H1 (cell line): ENCODE measurements at regions not wholly inside any gene's neighbourhood (a gene's known extent, or its start where the extent isn't known, plus 50 kb on each side); places are given as distances from the start of the nearest gene placed in this dataset.

Experiments used
- CTCF ChIA-PET: fragments of 300-600 bp; sonication (Branson Sonifier 250); formaldehyde crosslinking; loops from one replicate; lab custom pipeline; 2021; ENCODE audit not compliant: partially characterized antibody; lab: Charles Lee
- POLR2A ChIA-PET: fragments of 300-600 bp; sonication (Branson Sonifier 250); formaldehyde crosslinking; loops from one replicate; lab custom pipeline; 2021; ENCODE audit warnings: inconsistent platforms; ENCODE audit not compliant: partially characterized antibody; lab: Charles Lee
- DNase-seq, 2 experiments: peaks; one replicate each; pipeline versions ENCODE4 v3.0.0 to v3.0.0-alpha.2; 2010 to 2022; ENCODE audit warnings: low spot score in 2 of 2, low read depth in 1 of 2, mixed read lengths in 1 of 2
- FAIRE-seq: peaks from 2 replicates; lab custom pipeline; 2011; peaks lifted over from hg19 to GRCh38; lab: Jason Lieb, UNC
- H2AFZ ChIP-seq: 2 replicates; pipeline ENCODE4 v1.8.1; 2012; ENCODE audit warnings: low read length, inconsistent platforms
- H2AK5ac ChIP-seq: 2 replicates; pipeline ENCODE4 v1.6.1; 2013; ENCODE audit warnings: low read depth, low read length
- H2BK120ac ChIP-seq: replicated peaks from 2 replicates; pipeline ENCODE3; 2013; ENCODE audit warnings: low read depth, low read length, inconsistent platforms
- H2BK12ac ChIP-seq: 2 replicates; pipeline ENCODE4 v1.6.1; 2013; ENCODE audit warnings: low read depth, low read length
- H2BK15ac ChIP-seq: 2 replicates; pipeline ENCODE4 v1.6.1; 2013; ENCODE audit warnings: low read length
- H2BK20ac ChIP-seq: 2 replicates; pipeline ENCODE4 v1.6.1; 2013; ENCODE audit warnings: low read length
- H2BK5ac ChIP-seq: 2 replicates; pipeline ENCODE4 v1.6.1; 2013; ENCODE audit warnings: low read depth, low read length
- H3K14ac ChIP-seq: 2 replicates; pipeline ENCODE4 v1.6.1; 2013; ENCODE audit warnings: inconsistent platforms; ENCODE audit not compliant: insufficient read length
- H3K18ac ChIP-seq: 2 replicates; pipeline ENCODE4 v1.6.1; 2013; ENCODE audit warnings: low read length; ENCODE audit errors: extremely low read depth
- H3K23ac ChIP-seq: 2 replicates; pipeline ENCODE4 v1.6.1; 2013; ENCODE audit warnings: inconsistent platforms; ENCODE audit not compliant: insufficient read length
- H3K23me2 ChIP-seq: 2 replicates; pipeline ENCODE4 v1.6.1; 2013; ENCODE audit warnings: low read depth, low read length
- H3K27ac ChIP-seq: 2 replicates; pipeline ENCODE4 v1.6.1; 2011; ENCODE audit warnings: low read depth, low read length, inconsistent platforms
- H3K27me3 ChIP-seq, 4 experiments: replicated peaks in 1 of 4; 1 replicate in 1 of 4; 2 replicates in 3 of 4; pipeline versions ENCODE4 v1.6.1 to v1.8.1; 2011 to 2013; ENCODE audit warnings: low read length in 3 of 4, mild to moderate bottlenecking in 3 of 4, inconsistent platforms in 2 of 4, mixed read lengths in 2 of 4, moderate library complexity in 1 of 4; ENCODE audit not compliant: control insufficient read depth in 3 of 4, insufficient read depth in 3 of 4; ENCODE audit errors: extremely low read depth in 1 of 4
- H3K36me3 ChIP-seq, 4 experiments: 2 replicates each; pipeline versions ENCODE4 v1.6.1 to v1.8.1; 2011 to 2013; ENCODE audit warnings: mild to moderate bottlenecking in 4 of 4, low read length in 3 of 4, moderate library complexity in 2 of 4, control low read depth in 1 of 4, inconsistent platforms in 1 of 4; ENCODE audit not compliant: insufficient read depth in 4 of 4, control insufficient read depth in 2 of 4
- H3K4ac ChIP-seq: replicated peaks from 2 replicates; pipeline ENCODE3; 2013; ENCODE audit warnings: low read length, low read depth, mixed read lengths, inconsistent platforms; ENCODE audit not compliant: insufficient read length
- H3K4me1 ChIP-seq, 4 experiments: replicated peaks in 1 of 4; 1 replicate in 1 of 4; 2 replicates in 3 of 4; pipeline versions ENCODE4 v1.6.1 to v1.8.1; 2011 to 2013; ENCODE audit warnings: low read length in 3 of 4, inconsistent platforms in 2 of 4, mixed read lengths in 1 of 4; ENCODE audit not compliant: insufficient read depth in 4 of 4, control insufficient read depth in 3 of 4
- H3K4me2 ChIP-seq, 2 experiments: 2 replicates each; pipeline versions ENCODE4 v1.6.1 to v1.8.1; 2011 to 2013; ENCODE audit warnings: low read depth in 2 of 2, low read length in 2 of 2, control low read depth in 1 of 2, inconsistent platforms in 1 of 2, mild to moderate bottlenecking in 1 of 2; ENCODE audit not compliant: insufficient read depth in 1 of 2
- H3K4me3 ChIP-seq, 4 experiments: fragments of 200-600, 300-600 bp in 1 of 4; sonication (generic), shearing (Covaris generic), sonication (Bioruptor Twin) in 1 of 4; 2 replicates each; pipeline versions ENCODE4 v1.5.1 to v1.8.1; 2011 to 2016; ENCODE audit warnings: low read length in 4 of 4, low read depth in 3 of 4, control low read depth in 2 of 4, inconsistent platforms in 2 of 4, mild to moderate bottlenecking in 2 of 4, mixed read lengths in 1 of 4, moderate library complexity in 1 of 4; ENCODE audit not compliant: insufficient read depth in 2 of 4; ENCODE audit errors: extremely low read depth in 1 of 4
- H3K56ac ChIP-seq: replicated peaks from 2 replicates; pipeline ENCODE3; 2013; ENCODE audit warnings: low read depth, mild to moderate bottlenecking, mixed read lengths, low read length, inconsistent platforms; ENCODE audit not compliant: insufficient read length
- H3K79me1 ChIP-seq: 2 replicates; pipeline ENCODE4 v1.6.1; 2013; ENCODE audit warnings: low read depth, low read length, control low read depth
- H3K79me2 ChIP-seq, 2 experiments: 2 replicates each; pipeline versions ENCODE4 v1.6.1 to v1.8.1; 2012 to 2013; ENCODE audit warnings: low read length in 2 of 2, mild to moderate bottlenecking in 2 of 2, inconsistent platforms in 1 of 2; ENCODE audit not compliant: insufficient read depth in 2 of 2, control insufficient read depth in 1 of 2
- H3K9ac ChIP-seq, 4 experiments: replicated peaks in 1 of 4; 1 replicate in 1 of 4; 2 replicates in 3 of 4; pipeline versions ENCODE4 v1.6.1 to v1.8.1; 2011 to 2013; ENCODE audit warnings: low read depth in 3 of 4, low read length in 3 of 4, control low read depth in 2 of 4, mild to moderate bottlenecking in 2 of 4, moderate library complexity in 2 of 4, inconsistent platforms in 1 of 4; ENCODE audit errors: extremely low read depth in 1 of 4
- H3K9me3 ChIP-seq, 2 experiments: 2 replicates each; pipeline versions ENCODE4 v1.6.1 to v1.8.1; 2012 to 2013; ENCODE audit warnings: mild to moderate bottlenecking in 2 of 2, moderate library complexity in 2 of 2, control low read depth in 1 of 2, inconsistent platforms in 1 of 2, low read depth in 1 of 2, low read length in 1 of 2, mixed read lengths in 1 of 2; ENCODE audit not compliant: insufficient read depth in 2 of 2
- H4K20me1 ChIP-seq, 2 experiments: replicated peaks in 1 of 2; 2 replicates each; pipeline versions ENCODE3 to v1.8.1; 2011 to 2013; ENCODE audit warnings: inconsistent platforms in 2 of 2, low read length in 2 of 2, mild to moderate bottlenecking in 1 of 2; ENCODE audit not compliant: insufficient read depth in 2 of 2, control insufficient read depth in 1 of 2
- H4K5ac ChIP-seq: 2 replicates; pipeline ENCODE4 v1.6.1; 2013; ENCODE audit warnings: low read length, low read depth, mixed read lengths, inconsistent platforms; ENCODE audit not compliant: insufficient read length
- H4K8ac ChIP-seq: 2 replicates; pipeline ENCODE4 v1.8.0; 2013; ENCODE audit warnings: mild to moderate bottlenecking, moderate library complexity, low read length, inconsistent platforms; ENCODE audit not compliant: insufficient read depth; ENCODE audit errors: extremely low read depth
- H4K91ac ChIP-seq: replicated peaks from 2 replicates; pipeline ENCODE3; 2013; ENCODE audit warnings: low read length, mixed read lengths, inconsistent platforms; ENCODE audit not compliant: insufficient read length
- CHD2 ChIP-seq: IDR thresholded peaks from 2 replicates; pipeline ENCODE4 v1.6.1; 2012; ENCODE audit warnings: low read length, improper control_type of control experiment
- EP300 ChIP-seq, 2 experiments: IDR thresholded peaks; 1 replicate in 1 of 2; 2 replicates in 1 of 2; pipeline ENCODE4 v1.6.1; 2011 to 2012; ENCODE audit warnings: low read depth in 2 of 2, low read length in 2 of 2, mild to moderate bottlenecking in 2 of 2, borderline replicate concordance in 1 of 2, inconsistent platforms in 1 of 2, moderate library complexity in 1 of 2
- HDAC6 ChIP-seq: IDR thresholded peaks from one replicate; pipeline ENCODE4 v1.7.1; 2012; ENCODE audit warnings: low read depth, mild to moderate bottlenecking, inconsistent platforms, low read length, moderate library complexity
- KDM4A ChIP-seq: IDR thresholded peaks from one replicate; pipeline ENCODE4 v1.7.1; 2012; ENCODE audit warnings: low read depth, mild to moderate bottlenecking, moderate library complexity, low read length, inconsistent platforms; ENCODE audit not compliant: severe bottlenecking
- POLR2A ChIP-seq, 2 experiments: IDR thresholded peaks; 1 replicate in 1 of 2; 2 replicates in 1 of 2; pipeline ENCODE4 v1.6.1; 2011; ENCODE audit warnings: low read depth in 2 of 2, low read length in 2 of 2, mild to moderate bottlenecking in 2 of 2; ENCODE audit errors: control extremely low read depth in 1 of 2
- SIN3A ChIP-seq, 2 experiments: IDR thresholded peaks in 1 of 2; conservative IDR thresholded peaks in 1 of 2; 2 replicates each; pipeline ENCODE4 v1.6.1; 2011 to 2012; ENCODE audit warnings: low read length in 2 of 2, improper control_type of control experiment in 1 of 2, low read depth in 1 of 2, mild to moderate bottlenecking in 1 of 2
- WGBS, 2 experiments: shearing (Covaris generic) in 1 of 2; methylation state at CpG; one replicate each; pipeline versions ENCODE4 v1.1.6 to v1.1.7; 2013 to 2015; ENCODE audit warnings: low lambda C conversion rate in 2 of 2, mixed read lengths in 2 of 2, inconsistent platforms in 1 of 2, low coverage in 1 of 2, missing lambda C conversion rate in 1 of 2; ENCODE audit not compliant: insufficient replicate concordance in 2 of 2, insufficient coverage in 1 of 2, insufficient read length in 1 of 2; ENCODE audit errors: extremely low coverage in 1 of 2, missing lambda C conversion rate in 1 of 2; 5-methylcytosine and 5-hydroxymethylcytosine counted together
- TF ChIP-seq, protein P1 (sequence below): IDR thresholded peaks from 2 replicates; pipeline ENCODE4 v1.6.1; 2012; ENCODE audit warnings: inconsistent platforms
- TF ChIP-seq, protein P2 (sequence below), 3 experiments: IDR thresholded peaks; 1 replicate in 2 of 3; 2 replicates in 1 of 3; pipeline versions ENCODE4 v1.5.1 to v1.6.1; 2011; ENCODE audit warnings: low read length in 3 of 3, mild to moderate bottlenecking in 3 of 3, inconsistent platforms in 2 of 3, low read depth in 1 of 3, moderate library complexity in 1 of 3; ENCODE audit not compliant: insufficient read depth in 1 of 3; ENCODE audit errors: control extremely low read depth in 1 of 3

DNA sequence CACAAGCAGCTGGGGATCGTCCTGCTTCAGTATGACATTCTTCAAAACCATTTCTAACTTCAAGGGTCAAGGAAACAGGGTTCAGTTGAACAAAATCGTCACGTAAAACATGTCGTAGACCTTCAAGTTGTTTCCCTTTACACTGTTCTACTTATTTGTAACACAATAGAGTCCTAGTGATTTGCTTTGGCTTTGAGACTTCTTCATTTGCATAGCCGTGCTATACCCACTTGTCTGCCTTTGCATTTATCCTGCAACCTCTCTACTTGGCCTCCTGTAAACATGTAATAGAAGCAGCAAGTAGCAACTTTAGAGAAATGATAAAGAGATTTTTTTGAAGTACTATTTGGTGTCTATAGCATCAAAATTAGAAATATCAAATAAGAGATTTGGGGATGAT, 194.9 kb downstream of the SLC7A11 start:
- Histone ChIP-seq H2BK20ac (no peak overlapping the region), H4K5ac (peak overlapping the region; percentile 28), H2BK120ac (no peak overlapping the region), H2BK5ac (peak overlapping the region; percentile 87; the same call in 1 of the 2 replicates), H2BK12ac (peak overlapping the region; percentile 97), H4K20me1 (no peaks in the 10 kb centered on the region), H3K4me3 (no peak overlapping the region), H4K8ac (peak overlapping the region; percentile 84; the same call in 1 of the 2 replicates), H3K9ac (no peak overlapping the region), H3K27ac (no peak overlapping the region), H4K91ac (peak overlapping the region; percentile 49), H3K4me1 (peaks cover 0 to 9% (median 5%) of the 10 kb centered on the region in 4 experiments; a peak in 6 of 7 replicates), H3K18ac (peak overlapping the region; percentile 4; the same call in 1 of the 2 replicates), H3K79me1 (no peaks in the 10 kb centered on the region), H2AK5ac (peak overlapping the region; percentile 67; the same call in 1 of the 2 replicates), H3K56ac (no peak overlapping the region), H3K14ac (no peak overlapping the region), H3K4me2 (peak overlapping the region; percentile 44 to 53), H3K4ac (no peak overlapping the region), H3K79me2 (no peaks in the 10 kb centered on the region), H3K23ac (peak overlapping the region; percentile 28), H3K27me3 (no peaks in the 10 kb centered on the region), H2AFZ (peak overlapping the region; percentile 81), H3K36me3 (no peaks in the 10 kb centered on the region), H2BK15ac (no peak overlapping the region), H3K23me2 (peaks cover 2% of the 10 kb centered on the region; the same call in 1 of the 2 replicates), H3K9me3 (no peaks in the 10 kb centered on the region; a peak in 1 of 4 replicates)
- FAIRE-seq (peak; percentile 69), DNase-seq (no peak)
- 40% methylated on average over 5 of the region's 5 CpGs; no CpG with 5 or more reads in 1 of the 2 experiments for WGBS, 2 experiments
- ChIA-PET POLR2A (no interaction called here), CTCF (interaction anchor here (0.6 to 2.3 kb wide), 5 partner anchors 9 to 517 kb away, joined by 3 to 5 read pairs (median 5); no protein-coding TSS in a partner anchor)
- TF ChIP-seq, protein P1, sequence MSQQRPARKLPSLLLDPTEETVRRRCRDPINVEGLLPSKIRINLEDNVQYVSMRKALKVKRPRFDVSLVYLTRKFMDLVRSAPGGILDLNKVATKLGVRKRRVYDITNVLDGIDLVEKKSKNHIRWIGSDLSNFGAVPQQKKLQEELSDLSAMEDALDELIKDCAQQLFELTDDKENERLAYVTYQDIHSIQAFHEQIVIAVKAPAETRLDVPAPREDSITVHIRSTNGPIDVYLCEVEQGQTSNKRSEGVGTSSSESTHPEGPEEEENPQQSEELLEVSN, result no peak
- TF ChIP-seq EP300 (IDR thresholded peaks at IDR 0.05; ENCODE audit: borderline replicate concordance in 1 of 2, low read depth in 2 of 2, low read length in 2 of 2) (no peak), KDM4A (no peak), HDAC6 (no peak), CHD2 (no peak), POLR2A (IDR thresholded peaks at IDR 0.05; ENCODE audit: control extremely low read depth in 1 of 2, low read depth in 2 of 2, low read length in 2 of 2) (no peak), SIN3A (conservative IDR thresholded peaks at IDR 0.05 in 1 of 2, IDR thresholded peaks at IDR 0.05 in 1 of 2; ENCODE audit: low read depth in 1 of 2, low read length in 2 of 2) (no peak)
- TF ChIP-seq, protein P2, sequence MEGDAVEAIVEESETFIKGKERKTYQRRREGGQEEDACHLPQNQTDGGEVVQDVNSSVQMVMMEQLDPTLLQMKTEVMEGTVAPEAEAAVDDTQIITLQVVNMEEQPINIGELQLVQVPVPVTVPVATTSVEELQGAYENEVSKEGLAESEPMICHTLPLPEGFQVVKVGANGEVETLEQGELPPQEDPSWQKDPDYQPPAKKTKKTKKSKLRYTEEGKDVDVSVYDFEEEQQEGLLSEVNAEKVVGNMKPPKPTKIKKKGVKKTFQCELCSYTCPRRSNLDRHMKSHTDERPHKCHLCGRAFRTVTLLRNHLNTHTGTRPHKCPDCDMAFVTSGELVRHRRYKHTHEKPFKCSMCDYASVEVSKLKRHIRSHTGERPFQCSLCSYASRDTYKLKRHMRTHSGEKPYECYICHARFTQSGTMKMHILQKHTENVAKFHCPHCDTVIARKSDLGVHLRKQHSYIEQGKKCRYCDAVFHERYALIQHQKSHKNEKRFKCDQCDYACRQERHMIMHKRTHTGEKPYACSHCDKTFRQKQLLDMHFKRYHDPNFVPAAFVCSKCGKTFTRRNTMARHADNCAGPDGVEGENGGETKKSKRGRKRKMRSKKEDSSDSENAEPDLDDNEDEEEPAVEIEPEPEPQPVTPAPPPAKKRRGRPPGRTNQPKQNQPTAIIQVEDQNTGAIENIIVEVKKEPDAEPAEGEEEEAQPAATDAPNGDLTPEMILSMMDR (IDR thresholded peaks at IDR 0.05; ENCODE audit: control extremely low read depth in 1 of 3, insufficient read depth in 1 of 3, low read depth in 1 of 3, low read length in 3 of 3), result no peak
